HS-5 (cell line): ENCODE measurements at regions not wholly inside any gene's neighbourhood (a gene's known extent, or its start where the extent isn't known, plus 50 kb on each side); places are given as distances from the start of the nearest gene placed in this dataset.

Experiments used
- DNase-seq: peaks from one replicate; pipeline ENCODE4 v3.0.0-alpha.2; 2012; ENCODE audit warnings: low read depth

DNA sequence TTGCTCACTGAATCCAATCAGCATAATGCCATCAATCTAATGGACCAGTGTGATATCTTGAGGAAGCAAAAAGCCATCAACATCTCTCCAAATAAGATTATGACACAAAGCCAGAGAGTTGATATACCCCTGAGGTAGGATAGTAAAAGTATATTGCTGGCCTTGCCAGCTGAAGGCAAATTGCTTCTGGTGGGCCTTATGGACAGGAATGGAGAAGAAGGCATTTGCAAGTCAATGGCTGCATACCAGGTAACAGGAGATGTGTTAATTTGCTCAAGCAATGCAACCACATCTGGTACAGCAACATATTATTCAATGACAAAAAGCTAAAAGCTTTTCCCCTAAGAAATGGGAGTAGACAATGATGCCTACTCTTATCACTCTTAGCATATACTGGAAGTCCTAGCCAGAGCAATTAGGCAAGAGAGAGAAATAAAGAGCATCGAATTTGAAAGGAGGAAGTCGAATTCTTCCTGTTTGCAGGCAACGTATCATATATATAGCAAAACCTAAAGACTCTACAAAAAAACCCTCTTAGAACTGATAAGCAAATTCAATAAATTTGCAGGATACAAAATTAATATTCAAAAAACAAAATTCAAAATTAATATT lies 216.1 kb upstream of the RASA1 start:
- no peak for DNase-seq

DNA sequence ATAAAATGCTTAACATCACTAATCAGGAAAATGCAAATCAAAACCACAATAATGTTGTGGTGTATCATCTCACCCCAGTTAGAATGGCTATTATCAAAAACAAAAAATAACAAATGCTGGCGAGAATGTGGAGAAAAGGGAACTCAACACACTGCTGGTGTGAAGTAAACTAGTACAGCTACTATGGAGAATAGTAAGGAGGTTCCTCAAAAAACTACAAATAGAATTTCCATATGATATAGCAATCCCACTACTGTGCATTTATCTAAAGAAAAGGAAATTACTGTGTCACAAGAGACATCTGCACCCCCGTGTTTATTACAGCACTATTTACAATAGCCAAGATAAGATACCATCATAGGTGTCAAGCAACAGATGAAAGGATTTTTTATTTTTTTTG lies 214.5 kb upstream of the RASA1 start:
- DNase-seq = no peak

DNA sequence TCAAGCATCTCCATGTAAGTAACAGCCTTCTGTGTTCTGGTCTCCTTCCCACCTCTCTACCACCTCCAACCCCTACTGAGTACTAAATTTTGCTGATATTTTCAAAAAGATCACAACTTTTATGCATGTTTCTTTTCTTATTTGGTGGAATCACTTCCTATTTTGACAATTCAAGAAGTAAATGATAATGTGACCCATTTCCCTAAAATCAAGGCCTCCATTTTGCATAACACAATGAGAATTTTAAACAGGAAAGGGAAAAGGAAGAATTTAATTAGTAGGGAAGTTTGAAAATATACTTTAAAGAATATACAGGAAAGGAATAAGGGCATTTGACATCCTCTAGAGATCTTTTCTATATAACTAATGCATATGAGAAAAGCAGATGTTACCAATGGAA lies 212.9 kb upstream of the RASA1 start:
- DNase-seq = no peak

DNA sequence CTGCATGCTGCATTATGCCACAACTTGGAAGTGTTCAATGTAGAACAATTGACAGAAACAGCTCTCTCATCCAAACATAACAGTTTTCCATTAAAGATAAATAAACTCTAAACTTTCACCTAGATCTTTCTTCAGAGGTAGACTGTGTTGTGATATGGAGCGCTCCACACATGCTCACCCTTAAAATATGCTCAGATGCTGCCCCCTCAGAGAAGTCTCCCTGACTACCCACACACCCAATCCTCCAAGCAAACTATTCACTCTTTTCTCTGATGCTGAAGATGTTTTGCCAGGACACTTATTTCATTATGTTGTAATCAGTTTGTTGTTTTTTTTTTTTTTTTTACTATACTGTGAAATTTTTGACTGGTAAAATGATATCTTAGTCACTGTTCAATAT lies 206.6 kb upstream of the RASA1 start:
- no peak for DNase-seq

DNA sequence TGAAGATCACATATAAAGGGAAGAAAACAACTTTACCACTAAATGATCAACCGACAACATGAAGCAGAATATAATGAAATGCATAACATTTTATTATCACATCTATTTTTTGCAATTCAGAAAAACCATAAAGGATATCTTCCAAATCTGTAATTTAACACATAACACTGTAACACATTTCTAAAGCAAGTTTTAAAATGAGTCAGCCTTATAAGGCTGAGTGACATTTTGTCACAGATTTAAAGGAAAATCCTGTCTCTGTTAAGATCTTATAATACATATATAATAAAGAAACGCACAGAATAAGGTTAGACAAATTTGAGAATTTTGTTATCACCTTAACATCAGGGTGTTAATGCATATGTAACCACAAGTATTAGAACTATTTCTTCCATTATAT lies 198.4 kb upstream of the RASA1 start:
- DNase-seq = no peak

DNA sequence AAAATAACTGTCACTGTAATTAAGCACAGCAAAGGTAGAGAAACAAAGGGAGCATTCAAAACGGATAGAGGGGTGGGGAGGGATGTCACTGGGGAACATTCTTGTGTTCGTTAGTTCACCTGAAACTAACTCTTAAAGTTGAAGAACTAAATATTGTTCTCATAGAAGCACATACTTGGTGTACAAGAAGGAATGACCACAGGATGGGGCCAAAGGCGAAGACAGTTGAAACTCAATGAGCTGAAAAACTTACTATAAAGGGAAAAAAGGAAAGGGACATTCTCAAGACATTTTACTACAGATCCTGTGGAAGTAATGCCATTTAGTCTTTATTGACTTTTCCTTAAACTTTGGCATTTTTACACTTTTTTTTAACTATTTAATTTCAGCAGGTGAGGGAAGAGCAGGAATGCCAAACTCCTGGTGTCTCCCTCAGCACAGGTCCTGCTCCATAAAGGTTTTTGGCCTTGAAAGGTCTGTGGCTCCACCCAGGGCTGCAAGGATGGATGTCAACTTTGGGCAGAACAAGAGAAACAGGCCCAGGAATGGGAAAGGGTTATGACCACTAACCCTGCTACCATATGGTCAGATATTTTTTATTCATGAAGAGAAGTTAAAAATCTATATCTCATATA lies 197.6 kb upstream of the RASA1 start:
- peak; percentile 19 for DNase-seq

DNA sequence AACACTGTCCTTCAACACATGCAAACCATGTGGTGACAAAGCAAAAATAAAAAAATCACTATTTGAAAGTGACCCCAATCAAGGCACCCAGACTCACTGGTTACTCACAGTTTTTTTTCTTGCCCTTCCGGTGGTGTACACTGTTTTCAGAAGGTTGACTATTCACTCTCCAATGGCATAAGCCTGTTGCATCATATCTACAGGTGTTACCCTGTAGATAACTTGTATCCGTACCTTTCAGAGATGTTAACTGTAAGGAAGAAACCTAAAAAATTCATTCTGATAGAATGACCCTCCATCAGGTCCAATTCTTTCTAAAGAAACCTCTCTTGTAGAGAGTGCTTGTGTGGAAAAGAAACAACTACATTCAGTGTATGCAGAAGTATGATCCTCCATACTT lies 193.6 kb upstream of the RASA1 start:
- no peak for DNase-seq

DNA sequence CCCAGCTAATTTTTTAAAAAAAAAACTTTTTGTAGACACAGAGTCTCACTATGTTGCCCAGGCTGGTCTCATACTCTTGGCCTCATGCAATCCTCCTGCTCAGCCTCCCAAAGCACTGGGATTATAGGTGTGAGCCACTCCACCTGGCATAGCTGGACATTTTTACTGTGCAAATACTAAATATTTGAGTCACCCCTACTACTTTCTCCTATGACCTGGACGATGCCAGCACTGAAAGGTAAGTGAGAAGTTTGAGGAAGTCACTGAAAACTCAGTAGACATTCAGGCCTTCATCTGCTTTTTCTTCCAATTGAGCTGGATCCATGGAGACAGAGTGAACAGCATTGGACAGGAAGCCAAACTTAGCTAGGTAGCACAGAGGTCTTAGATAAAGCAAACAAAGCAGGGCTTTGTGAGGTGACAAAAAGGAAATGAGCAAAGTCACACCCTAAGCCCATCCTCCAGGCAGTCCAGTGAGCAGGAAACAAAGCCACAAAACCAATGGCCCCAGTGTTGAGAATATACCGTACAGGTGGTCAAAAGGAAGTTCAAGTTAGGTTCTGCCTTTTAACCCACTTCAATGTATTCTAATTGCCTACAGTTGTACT lies 192.6 kb upstream of the RASA1 start:
- no peak for DNase-seq

DNA sequence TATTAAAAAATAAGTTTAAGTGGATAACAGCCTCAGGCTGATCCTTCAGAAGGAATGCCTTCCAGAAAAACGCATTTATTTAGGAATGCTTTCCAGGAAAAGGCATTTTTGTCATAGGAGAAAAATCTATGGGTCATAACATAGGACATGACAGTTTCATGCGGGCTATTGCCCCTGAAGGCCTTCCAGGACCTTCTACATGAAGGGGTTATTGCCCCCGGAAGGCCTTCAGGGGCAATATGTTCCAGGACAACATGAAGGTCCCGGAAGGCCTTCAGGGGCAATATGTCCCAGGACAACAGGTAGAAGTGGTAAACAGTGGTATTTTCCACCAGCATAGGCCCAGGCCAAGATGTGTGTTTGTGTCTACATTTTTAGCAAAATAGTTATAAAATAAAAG lies 191.3 kb upstream of the RASA1 start:
- DNase-seq = no peak

DNA sequence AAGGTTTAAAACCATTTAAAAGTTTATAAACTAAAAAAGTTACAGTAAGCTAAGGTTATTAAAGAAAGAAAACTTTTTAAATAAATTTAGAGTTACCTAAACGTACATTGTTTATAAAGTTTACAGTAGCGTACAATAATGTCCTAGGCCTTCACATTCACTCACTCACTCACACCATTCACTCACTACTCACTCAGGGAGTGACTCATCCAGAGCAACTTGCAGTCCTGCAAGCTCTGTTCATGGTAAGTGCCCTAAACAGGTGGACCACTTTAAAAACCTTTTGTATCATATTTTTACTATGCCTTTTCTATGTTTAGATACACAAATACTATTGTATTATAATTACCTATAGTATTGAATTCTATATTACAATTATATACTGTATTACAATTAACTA lies 190.8 kb upstream of the RASA1 start:
- DNase-seq = peak; percentile 6

DNA sequence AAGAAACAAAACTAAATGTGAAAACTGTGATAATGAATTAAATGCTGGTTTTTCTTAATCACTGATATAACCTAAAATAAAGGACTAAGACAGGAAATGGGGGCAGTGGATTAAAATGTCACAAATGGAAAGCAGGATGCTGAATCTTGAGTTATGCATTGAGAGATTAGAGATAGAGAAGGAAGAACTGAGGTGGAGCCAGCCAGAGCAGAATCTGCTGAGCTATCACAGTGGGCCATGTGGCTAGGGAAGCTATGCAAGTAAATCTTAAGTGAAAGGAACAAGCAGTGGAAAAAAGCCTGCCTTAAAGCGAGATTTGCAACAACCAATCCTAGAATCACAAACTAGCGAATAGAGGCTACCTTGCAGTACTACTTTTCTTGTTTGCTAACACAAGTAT lies 188.5 kb upstream of the RASA1 start:
- DNase-seq = no peak

DNA sequence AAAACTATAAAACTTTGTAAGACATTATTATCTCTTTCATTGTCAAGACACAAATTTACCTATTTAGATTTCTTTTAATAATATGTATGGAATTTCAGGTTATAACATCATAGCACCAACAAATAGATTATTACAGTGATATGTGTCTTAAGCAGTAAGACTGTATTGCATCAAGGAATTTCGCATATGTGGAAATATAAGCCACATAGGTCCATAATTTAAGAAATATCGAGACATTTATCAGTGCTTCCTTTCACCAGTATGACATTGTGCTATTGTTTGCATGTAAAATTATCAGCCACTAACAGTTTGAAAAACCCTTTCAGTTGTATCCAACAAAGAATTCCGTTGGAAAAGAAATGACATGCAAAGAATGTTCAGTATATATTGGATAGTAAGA lies 186.7 kb upstream of the RASA1 start:
- DNase-seq = no peak

DNA sequence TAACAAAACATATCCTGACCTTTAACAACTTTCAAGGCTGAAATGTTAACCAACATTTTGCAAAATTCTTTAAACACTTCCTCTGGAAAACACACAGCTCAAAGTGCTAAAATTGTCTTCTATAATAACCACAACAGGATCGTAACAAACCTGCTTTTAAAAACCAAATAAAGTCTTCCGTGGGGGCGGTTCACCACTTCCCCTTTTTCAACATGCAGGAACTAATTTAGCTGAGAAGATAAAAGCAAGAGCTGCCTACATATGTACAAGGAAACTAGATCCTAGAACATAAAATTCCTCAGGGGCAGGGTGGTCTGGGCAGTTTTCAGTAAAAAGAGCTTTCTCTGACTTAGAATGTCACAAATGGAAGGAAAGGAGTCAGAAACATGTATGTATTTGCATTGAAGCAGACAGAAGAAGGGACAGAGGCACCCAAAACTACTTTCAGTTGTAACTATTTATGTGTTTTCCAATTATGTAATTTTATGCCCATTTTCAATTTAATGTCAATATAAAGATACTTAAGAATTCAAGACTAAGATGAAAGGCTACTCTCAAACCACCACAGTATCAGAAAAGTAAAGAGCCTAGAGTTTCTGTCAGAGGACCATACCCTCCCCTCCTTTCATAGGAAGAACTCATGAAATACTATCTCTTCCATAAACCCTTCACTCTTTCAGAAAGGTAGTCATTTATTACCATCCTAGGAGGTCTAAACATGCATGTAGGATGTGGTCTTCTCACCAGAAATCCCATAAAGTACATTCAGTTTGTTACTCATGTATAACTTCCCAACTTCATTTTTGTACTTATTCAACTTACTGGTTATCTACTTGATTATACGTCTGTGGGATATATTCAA lies 185.9 kb upstream of the RASA1 start:
- DNase-seq = no peak

DNA sequence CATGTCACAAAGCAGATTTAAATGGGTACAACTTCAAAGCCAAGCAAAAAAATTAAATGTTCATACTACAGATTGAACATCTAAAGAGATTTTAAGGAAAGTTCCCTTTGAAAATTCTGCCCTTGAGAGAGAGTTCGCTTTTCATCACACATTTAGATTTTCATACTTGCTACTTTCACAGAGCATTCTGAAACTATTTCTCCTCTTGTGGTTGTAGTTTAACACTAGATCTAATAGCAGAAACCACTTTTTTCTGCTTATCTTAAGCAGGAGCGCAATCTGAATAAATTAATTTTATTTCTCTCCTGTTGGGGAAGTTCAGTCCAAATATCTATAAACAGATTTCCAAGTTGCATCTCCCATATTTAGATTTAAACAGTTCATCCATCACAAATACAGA lies 173.3 kb upstream of the RASA1 start:
- no peak for DNase-seq

DNA sequence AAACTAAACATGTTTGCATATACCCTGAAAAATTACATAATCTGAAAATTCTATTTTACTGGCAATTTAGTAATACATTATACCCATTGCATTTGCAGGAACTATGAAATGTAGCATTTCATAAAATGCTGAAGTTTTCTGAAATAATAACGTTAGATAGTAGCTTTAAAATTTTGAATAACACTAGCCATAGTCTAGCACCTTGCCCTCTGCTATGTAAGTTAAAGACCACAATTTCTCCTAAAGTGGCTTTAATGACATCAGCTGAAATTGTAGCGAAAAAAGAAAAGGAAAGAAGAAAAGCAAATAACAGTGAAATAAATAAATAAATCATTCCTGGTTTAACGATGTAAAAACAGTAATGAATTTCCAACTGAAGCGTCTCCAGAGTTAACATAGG lies 172.8 kb upstream of the RASA1 start:
- no peak for DNase-seq

DNA sequence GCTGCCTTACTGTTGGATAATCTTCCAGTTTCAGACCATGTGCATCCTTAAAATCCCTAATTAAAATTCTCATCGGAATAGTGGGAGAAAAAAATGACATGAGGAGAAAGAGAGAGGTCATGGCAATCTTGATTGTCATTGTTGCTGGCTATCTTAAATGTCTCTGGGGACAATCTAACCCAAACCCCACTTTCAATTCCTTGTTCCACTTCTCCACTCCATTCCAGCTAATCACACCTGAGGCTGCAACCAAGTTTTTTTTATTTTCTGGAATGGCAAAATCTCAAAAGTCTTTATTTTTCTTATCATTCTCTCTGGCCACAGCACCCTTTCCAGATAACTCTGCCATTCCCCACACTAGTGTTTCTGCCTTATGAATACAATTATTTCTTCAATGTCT lies 171.9 kb upstream of the RASA1 start:
- no peak for DNase-seq

DNA sequence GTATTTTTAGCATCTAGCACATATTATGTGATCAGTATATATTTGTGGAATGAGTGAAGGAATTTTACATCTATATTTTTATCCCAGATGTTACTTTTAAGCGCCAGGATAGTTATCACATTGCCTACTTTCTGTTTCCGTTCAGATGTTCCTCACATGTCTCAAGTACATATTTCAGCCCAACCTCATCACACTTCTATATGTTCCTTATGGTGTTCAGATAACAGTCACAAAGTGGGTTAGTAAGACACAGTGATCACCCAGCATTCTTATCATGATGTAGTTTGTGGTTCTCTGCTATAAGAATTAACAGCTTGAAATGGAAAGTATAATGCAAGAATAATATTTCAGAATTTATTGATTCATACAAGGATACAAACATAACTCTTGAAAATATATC lies 170.0 kb upstream of the RASA1 start:
- no peak for DNase-seq

DNA sequence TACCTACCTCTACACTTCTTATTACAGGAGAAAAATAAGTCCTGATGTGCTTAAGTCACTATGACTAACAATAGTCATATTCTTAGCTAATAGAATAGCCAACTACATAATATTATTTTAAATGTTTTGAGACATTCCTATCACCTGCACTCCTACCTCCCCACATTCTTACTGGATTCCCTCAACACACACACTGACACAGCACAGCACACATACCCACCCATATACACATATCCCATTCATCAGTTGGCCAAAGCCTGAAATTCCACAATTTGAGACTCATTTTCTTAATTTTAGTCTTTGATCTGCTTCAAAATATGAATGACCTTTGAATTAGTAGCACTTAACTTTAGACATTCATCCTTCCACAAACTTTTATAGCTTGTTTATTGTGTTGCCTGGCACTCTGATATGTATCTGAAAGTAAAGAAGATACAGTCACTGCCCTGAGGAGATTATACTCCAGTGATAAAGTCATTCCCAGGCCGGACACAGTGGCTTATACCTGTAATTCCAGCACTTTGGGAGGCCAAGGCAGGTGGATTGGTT lies 168.3 kb upstream of the RASA1 start:
- DNase-seq = no peak

DNA sequence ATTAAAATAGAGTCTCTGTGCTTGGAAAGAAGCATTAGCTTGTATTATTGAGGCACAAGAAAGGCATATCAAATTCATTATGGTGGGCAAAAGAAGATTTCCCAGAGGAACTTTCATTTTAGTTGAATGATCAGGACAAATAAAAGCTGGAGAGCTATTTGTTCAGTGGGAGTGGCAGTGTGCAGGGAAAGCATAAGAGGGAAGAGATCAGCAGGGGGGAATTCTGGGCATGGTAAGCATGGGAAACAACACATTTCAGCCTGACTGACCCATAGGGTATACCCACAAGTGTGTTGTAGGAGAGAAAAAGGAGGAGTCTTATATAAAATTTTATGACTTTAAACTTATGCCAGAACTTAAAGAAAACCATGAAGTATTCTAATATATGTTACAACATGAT lies 167.7 kb upstream of the RASA1 start:
- DNase-seq = no peak

DNA sequence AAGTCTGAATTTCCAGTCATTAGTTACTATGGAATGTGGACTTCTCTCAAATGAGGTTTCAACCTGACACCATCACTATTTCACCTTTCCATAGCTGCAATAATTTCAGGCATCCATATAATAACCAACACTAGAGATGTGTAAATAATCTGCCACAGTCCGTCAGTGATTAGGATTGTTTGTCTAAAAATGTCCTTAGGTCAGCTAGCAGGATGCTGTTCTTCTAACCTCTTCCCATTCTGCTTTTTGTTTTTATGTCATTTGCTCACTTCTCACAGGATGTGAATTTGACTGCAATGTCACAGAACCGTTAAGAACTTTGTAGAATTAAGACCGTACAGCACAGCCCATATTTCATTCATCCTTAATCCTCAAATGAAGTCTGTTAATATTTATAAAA lies 166.4 kb upstream of the RASA1 start:
- no peak for DNase-seq

DNA sequence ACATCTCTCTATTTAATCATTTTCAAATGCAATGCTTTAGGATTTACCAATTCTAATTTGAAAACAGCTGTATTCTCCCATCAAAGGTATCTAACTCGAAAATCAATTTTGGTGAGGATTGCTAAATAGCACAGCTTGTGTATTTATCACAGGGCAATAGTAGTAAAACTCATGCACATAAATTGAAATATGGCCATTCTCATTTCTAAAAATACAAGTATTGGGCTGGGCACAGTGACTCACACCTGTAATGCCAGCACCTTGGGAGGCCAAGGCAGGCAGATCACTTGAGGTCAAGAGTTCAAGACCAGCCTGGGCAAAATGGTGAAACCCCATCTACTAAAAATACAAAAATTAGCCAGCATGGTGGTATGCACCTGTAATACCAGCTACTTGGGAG lies 164.8 kb upstream of the RASA1 start:
- no peak for DNase-seq

DNA sequence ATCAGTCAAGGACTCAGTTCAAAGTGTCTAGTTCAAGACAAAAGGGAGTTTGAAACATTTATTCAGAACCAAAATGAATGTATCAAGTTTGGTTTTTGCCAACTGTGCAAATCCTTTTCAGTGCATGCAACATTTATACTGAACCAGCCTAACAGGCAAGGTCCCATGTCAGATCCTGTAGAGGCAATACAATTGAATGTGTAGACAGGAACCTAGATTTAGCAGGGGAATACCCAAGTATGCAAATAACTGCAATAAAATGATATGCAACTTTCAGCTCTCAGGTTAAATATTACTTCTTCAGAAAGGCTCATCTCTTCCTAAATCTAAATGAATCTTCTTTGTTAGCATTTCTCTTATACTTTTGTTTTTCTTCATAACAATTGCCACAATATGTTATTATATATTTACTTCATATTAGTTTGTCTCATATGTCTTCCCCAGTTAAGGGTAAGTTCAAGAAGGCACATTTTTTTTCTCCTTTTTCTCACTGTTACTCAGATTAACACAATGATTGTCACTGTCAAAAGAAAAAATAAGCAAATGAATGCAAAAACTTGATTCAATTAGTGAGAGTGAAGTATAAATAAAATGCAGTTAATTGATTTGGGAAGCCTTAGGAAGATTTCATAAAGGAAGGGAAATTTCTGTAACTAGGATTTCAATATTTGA lies 163.9 kb upstream of the RASA1 start:
- no peak for DNase-seq
